Calu3 (cell line): ENCODE measurements at regions not wholly inside any gene's neighbourhood (a gene's known extent, or its start where the extent isn't known, plus 50 kb on each side); places are given as distances from the start of the nearest gene placed in this dataset.

Source experiments
- BruUV-seq: library from RNA; stranded (reverse); fragments of 400-500 nt; replicated peaks from 2 replicates; lab custom pipeline; 2021; lab: Mats Ljungman, UMichigan
- CTCF ChIA-PET: fragments of 300-600 bp; sonication (Branson Sonifier 250); formaldehyde crosslinking; loops from one replicate; lab custom pipeline; 2022; ENCODE audit warnings: antibody characterized with exemption; lab: Charles Lee
- DNase-seq: peaks from one replicate; pipeline ENCODE4 v3.0.0; 2022
- H3K27ac Mint-ChIP-seq: one replicate; pipeline ENCODE4 v1.8.0; 2022; ENCODE audit warnings: mixed read lengths; ENCODE audit not compliant: unreplicated experiment
- H3K27me3 Mint-ChIP-seq: one replicate; pipeline ENCODE4 v1.8.0; 2022; ENCODE audit warnings: mixed read lengths; ENCODE audit not compliant: unreplicated experiment
- H3K36me3 Mint-ChIP-seq: one replicate; pipeline ENCODE4 v1.8.0; 2022; ENCODE audit warnings: mild to moderate bottlenecking, moderate library complexity, mixed read lengths; ENCODE audit not compliant: insufficient read depth, unreplicated experiment
- H3K4me1 Mint-ChIP-seq: one replicate; pipeline ENCODE4 v1.8.0; 2022; ENCODE audit warnings: mild to moderate bottlenecking, low read depth, mixed read lengths; ENCODE audit not compliant: unreplicated experiment
- H3K4me3 Mint-ChIP-seq: one replicate; pipeline ENCODE4 v1.8.0; 2022; ENCODE audit warnings: mild to moderate bottlenecking, low read depth, moderate library complexity, mixed read lengths; ENCODE audit not compliant: unreplicated experiment
- H3K9me3 Mint-ChIP-seq: one replicate; pipeline ENCODE4 v1.8.0; 2022; ENCODE audit warnings: low read depth, mixed read lengths; ENCODE audit not compliant: unreplicated experiment
- intact Hi-C: fragments of 100-400 bp; cut with micrococcal nuclease; formaldehyde crosslinking; loops from one replicate; pipeline ENCODE4 v1.10.0; 2022; ENCODE audit not compliant: unreplicated experiment
- TF ChIP-seq, protein P1 (sequence below): fragments of 200-600 bp; IDR thresholded peaks from one replicate; pipeline ENCODE4 v1.8.0; 2022; ENCODE audit warnings: antibody characterized with exemption; ENCODE audit not compliant: unreplicated experiment

DNA sequence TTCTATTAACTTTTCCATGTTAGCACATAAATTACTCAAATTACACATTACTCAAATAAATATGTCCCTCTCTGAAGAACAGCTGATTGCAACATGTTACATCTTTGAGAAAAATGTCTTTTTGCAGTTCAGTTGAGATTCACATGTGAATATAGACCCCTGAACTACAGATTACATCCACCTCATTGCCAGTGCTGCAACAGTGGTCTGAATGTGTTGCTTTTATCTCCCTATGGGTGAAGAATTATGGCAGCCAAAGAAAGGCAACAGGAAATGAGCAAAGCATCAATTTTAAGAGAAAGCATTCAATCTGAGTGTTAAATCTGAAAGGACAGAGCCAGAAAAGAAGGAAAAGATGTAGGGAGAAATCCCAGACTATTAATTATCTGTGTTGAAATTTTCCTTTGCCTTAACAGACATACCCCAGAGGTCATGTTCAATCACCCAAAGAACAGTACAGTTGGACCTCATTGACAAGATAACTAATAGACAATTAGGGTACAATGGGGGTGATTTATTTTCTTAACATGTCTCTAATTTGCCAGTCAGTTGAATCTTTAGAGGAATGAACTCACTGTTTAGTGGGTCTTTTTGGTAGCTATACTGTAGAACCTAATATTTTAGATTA is 620.2 kb downstream of the CPS1 start:
- Mint-ChIP-seq H3K36me3 (no peaks in the 10 kb centered on the region), H3K27me3 (no peaks in the 10 kb centered on the region), H3K9me3 (peaks cover 5% of the 10 kb centered on the region), H3K27ac (no peak overlapping the region), H3K4me3 (no peak overlapping the region), H3K4me1 (peaks cover 33% of the 10 kb centered on the region)
- TF ChIP-seq, protein P1, sequence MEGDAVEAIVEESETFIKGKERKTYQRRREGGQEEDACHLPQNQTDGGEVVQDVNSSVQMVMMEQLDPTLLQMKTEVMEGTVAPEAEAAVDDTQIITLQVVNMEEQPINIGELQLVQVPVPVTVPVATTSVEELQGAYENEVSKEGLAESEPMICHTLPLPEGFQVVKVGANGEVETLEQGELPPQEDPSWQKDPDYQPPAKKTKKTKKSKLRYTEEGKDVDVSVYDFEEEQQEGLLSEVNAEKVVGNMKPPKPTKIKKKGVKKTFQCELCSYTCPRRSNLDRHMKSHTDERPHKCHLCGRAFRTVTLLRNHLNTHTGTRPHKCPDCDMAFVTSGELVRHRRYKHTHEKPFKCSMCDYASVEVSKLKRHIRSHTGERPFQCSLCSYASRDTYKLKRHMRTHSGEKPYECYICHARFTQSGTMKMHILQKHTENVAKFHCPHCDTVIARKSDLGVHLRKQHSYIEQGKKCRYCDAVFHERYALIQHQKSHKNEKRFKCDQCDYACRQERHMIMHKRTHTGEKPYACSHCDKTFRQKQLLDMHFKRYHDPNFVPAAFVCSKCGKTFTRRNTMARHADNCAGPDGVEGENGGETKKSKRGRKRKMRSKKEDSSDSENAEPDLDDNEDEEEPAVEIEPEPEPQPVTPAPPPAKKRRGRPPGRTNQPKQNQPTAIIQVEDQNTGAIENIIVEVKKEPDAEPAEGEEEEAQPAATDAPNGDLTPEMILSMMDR = no peak
- DNase-seq = no peak
- BruUV-seq = no TSS peak
- intact Hi-C loops = no loop called here
- CTCF ChIA-PET = no interaction called here

DNA sequence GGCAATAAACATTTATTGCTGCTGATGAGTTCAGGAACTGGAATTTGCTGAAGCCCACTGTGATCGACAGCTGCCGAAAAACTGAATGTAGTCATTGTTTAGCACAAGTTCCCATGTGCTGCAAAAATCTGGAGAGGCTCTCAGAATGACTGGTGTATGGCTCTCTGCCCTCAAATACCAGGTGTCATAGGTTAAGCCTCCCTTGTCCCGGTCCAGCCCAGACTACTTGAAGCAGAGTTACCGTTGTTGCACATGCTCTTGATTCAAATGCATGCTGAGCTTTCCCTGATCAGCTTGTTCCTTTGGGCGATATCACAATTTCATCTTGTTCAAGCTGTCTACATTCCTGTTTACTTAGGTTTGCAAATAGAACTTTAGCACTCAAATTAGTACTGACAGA is 625.2 kb downstream of the CPS1 start:
- no TSS peak for BruUV-seq
- Mint-ChIP-seq H3K27ac (no peak overlapping the region), H3K9me3 (no peaks in the 10 kb centered on the region), H3K4me3 (no peak overlapping the region), H3K27me3 (no peaks in the 10 kb centered on the region), H3K4me1 (peaks cover 28% of the 10 kb centered on the region), H3K36me3 (no peaks in the 10 kb centered on the region)
- DNase-seq = no peak
- CTCF ChIA-PET = no interaction called here
- intact Hi-C loops = no loop called here
- TF ChIP-seq, protein P1 = no peak

DNA sequence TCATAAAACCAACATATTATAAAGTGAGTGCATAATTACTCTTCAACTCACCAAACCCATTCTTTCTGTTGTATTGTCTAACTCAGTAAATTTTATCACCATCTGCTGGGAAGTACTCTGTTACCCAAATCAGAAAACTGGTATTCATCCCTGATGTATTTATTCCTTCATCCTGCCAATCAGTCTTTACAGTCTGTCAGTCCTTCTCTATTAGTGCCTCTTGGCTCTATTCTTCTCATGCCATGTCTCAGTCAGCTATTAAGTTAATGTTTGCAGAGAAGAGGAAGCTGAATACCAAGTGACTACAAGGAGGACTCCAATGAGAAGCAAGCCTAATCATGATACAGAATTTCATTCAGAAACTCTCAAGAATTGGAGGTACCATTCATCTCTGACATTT is 631.2 kb downstream of the CPS1 start:
- Mint-ChIP-seq H3K27me3 (no peaks in the 10 kb centered on the region), H3K36me3 (no peaks in the 10 kb centered on the region), H3K27ac (no peak overlapping the region), H3K9me3 (no peaks in the 10 kb centered on the region), H3K4me1 (peaks cover 19% of the 10 kb centered on the region), H3K4me3 (no peak overlapping the region)
- CTCF ChIA-PET = no interaction called here
- intact Hi-C loops = no loop called here
- no TSS peak for BruUV-seq
- no peak for DNase-seq
- TF ChIP-seq, protein P1 = no peak

DNA sequence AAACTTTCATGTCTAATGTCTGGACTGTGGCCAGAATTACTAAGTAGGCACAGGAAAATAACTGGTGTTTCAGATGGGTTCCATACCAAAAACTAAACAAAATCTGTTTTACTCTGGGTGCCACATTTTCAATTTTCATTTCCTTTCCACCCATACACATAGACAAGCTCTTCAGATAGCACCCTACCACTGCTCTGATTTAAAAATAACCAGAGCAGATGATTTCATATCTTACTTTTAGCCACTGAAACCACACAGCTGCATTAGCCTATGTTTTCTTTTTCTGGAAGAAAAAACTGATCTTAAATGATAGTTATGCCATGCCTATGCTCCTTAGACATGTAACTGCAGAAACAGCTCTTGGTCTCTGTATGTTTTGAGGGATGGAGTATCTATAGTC is 647.6 kb downstream of the CPS1 start:
- Mint-ChIP-seq H3K4me1 (peaks cover 18% of the 10 kb centered on the region), H3K36me3 (no peaks in the 10 kb centered on the region), H3K27me3 (no peaks in the 10 kb centered on the region), H3K9me3 (peaks cover 4% of the 10 kb centered on the region), H3K4me3 (no peak overlapping the region), H3K27ac (peak overlapping the region; percentile 10)
- no peak for DNase-seq
- intact Hi-C loops = no loop called here
- CTCF ChIA-PET = no interaction called here
- TF ChIP-seq, protein P1 = no peak
- BruUV-seq = no TSS peak
